HepG2 (cell line): ENCODE measurements at regions not wholly inside any gene's neighbourhood (a gene's known extent, or its start where the extent isn't known, plus 50 kb on each side); places are given as distances from the start of the nearest gene placed in this dataset.

Source experiments
- CBX2 ChIP-seq, 2 experiments: fragments of 200-600 bp in 1 of 2; sonication (generic); formaldehyde crosslinking in 1 of 2; IDR thresholded peaks; 2 replicates each; pipeline versions ENCODE4 v1.7.0 to v1.8.1; 2018 to 2022; ENCODE audit warnings: low read depth in 2 of 2, low read length in 1 of 2, mild to moderate bottlenecking in 1 of 2, missing genetic modification reagents in 1 of 2
- FOXP1 ChIP-seq, 2 experiments: fragments of 450-650 bp in 1 of 2; IDR thresholded peaks; 2 replicates each; pipeline ENCODE4 v1.6.1; 2017 to 2018; ENCODE audit warnings: antibody characterized with exemption in 1 of 2
- ZFX ChIP-seq: sonication (generic); formaldehyde crosslinking; IDR thresholded peaks from 2 replicates; pipeline ENCODE4 v1.4.0; 2020; ENCODE audit warnings: mild to moderate bottlenecking, low read depth, missing genetic modification reagents, moderate library complexity

GRCh38 chr15:98347866-98348265 lies 300.5 kb upstream of the IGF1R start:
- TF ChIP-seq CBX2 (IDR thresholded peaks at IDR 0.05; ENCODE audit: low read depth, low read length), result no peak
- TF ChIP-seq CBX2 (CRISPR knock-in tag; IDR thresholded peaks at IDR 0.05; ENCODE audit: low read depth), result no peak
- TF ChIP-seq FOXP1 (IDR thresholded peaks at IDR 0.05), result no peak
- no peak for TF ChIP-seq FOXP1 (CRISPR knock-in tag; IDR thresholded peaks at IDR 0.05)
- no peak for TF ChIP-seq ZFX
